Mesenchymal stem cell (in vitro differentiated cells and primary cell): ENCODE measurements at regions not wholly inside any gene's neighbourhood (a gene's known extent, or its start where the extent isn't known, plus 50 kb on each side); places are given as distances from the start of the nearest gene placed in this dataset.

Experiments used
- DNase-seq: peaks from one replicate; pipeline ENCODE4 v3.0.0-alpha.2; 2013
- H2AFZ ChIP-seq: one replicate; pipeline ENCODE4 v1.6.1; 2013; ENCODE audit warnings: low read depth, mild to moderate bottlenecking, control low read depth, inconsistent platforms, low read length, moderate library complexity
- H2AK5ac ChIP-seq: 2 replicates; pipeline ENCODE4 v1.6.1; 2013; ENCODE audit warnings: low read length, moderate library complexity, mild to moderate bottlenecking, inconsistent platforms; ENCODE audit not compliant: severe bottlenecking
- H2BK120ac ChIP-seq: one replicate; pipeline ENCODE4 v1.6.1; 2013; ENCODE audit warnings: low read depth, mild to moderate bottlenecking, inconsistent platforms, low read length, moderate library complexity
- H2BK12ac ChIP-seq, 2 experiments: one replicate each; pipeline ENCODE4 v1.6.1; 2013; ENCODE audit warnings: inconsistent platforms in 2 of 2, low read length in 2 of 2, mild to moderate bottlenecking in 2 of 2, moderate library complexity in 2 of 2, control low read depth in 1 of 2
- H2BK15ac ChIP-seq: one replicate; pipeline ENCODE4 v1.6.1; 2013; ENCODE audit warnings: mild to moderate bottlenecking, low read depth, inconsistent platforms; ENCODE audit not compliant: poor library complexity, severe bottlenecking
- H2BK5ac ChIP-seq: 2 replicates; pipeline ENCODE4 v1.6.1; 2013; ENCODE audit warnings: low read depth, mild to moderate bottlenecking, low read length, control low read depth, inconsistent platforms; ENCODE audit not compliant: poor library complexity, severe bottlenecking
- H3K14ac ChIP-seq, 2 experiments: one replicate each; pipeline ENCODE4 v1.6.1; 2013; ENCODE audit warnings: inconsistent platforms in 2 of 2, low read length in 2 of 2, control low read depth in 1 of 2, mild to moderate bottlenecking in 1 of 2, moderate library complexity in 1 of 2
- H3K18ac ChIP-seq, 2 experiments: one replicate each; pipeline ENCODE4 v1.6.1; 2013; ENCODE audit warnings: inconsistent platforms in 2 of 2, low read length in 2 of 2, control low read depth in 1 of 2, low read depth in 1 of 2, mild to moderate bottlenecking in 1 of 2
- H3K23ac ChIP-seq, 2 experiments: one replicate each; pipeline ENCODE4 v1.6.1; 2013; ENCODE audit warnings: inconsistent platforms in 2 of 2, low read length in 2 of 2, mild to moderate bottlenecking in 2 of 2, moderate library complexity in 2 of 2, control low read depth in 1 of 2
- H3K27ac ChIP-seq: 2 replicates; pipeline ENCODE4 v1.5.1; 2013; ENCODE audit warnings: mild to moderate bottlenecking, moderate library complexity, low read length, control low read depth, inconsistent platforms; ENCODE audit not compliant: poor library complexity, severe bottlenecking
- H3K27me3 ChIP-seq, 2 experiments: 2 replicates each; pipeline versions ENCODE4 v1.6.1 to v1.7.0; 2013; ENCODE audit warnings: low read length in 2 of 2, mild to moderate bottlenecking in 2 of 2, moderate library complexity in 2 of 2, control low read depth in 1 of 2, inconsistent platforms in 1 of 2; ENCODE audit not compliant: control insufficient read depth in 1 of 2, insufficient read depth in 1 of 2
- H3K36me3 ChIP-seq, 2 experiments: 2 replicates each; pipeline versions ENCODE4 v1.6.1 to v1.7.0; 2013; ENCODE audit warnings: low read length in 2 of 2, control low read depth in 1 of 2, inconsistent platforms in 1 of 2, low read depth in 1 of 2, mild to moderate bottlenecking in 1 of 2; ENCODE audit not compliant: insufficient read depth in 2 of 2, control insufficient read depth in 1 of 2
- H3K4ac ChIP-seq, 2 experiments: one replicate each; pipeline ENCODE4 v1.6.1; 2013; ENCODE audit warnings: inconsistent platforms in 2 of 2, low read length in 2 of 2, mild to moderate bottlenecking in 2 of 2, moderate library complexity in 2 of 2, control low read depth in 1 of 2, low read depth in 1 of 2
- H3K4me1 ChIP-seq: 2 replicates; pipeline ENCODE4 v1.6.1; 2013; ENCODE audit warnings: low read depth, low read length, control low read depth; ENCODE audit not compliant: control insufficient read depth, insufficient read depth
- H3K4me2 ChIP-seq: 2 replicates; pipeline ENCODE4 v1.6.1; 2013; ENCODE audit warnings: low read length, mild to moderate bottlenecking, inconsistent platforms; ENCODE audit not compliant: poor library complexity, severe bottlenecking
- H3K4me3 ChIP-seq, 2 experiments: 2 replicates each; pipeline versions ENCODE4 v1.5.1 to v1.7.0; 2013; ENCODE audit warnings: low read length in 2 of 2, mild to moderate bottlenecking in 2 of 2, control low read depth in 1 of 2, low read depth in 1 of 2; ENCODE audit not compliant: insufficient read depth in 1 of 2
- H3K79me1 ChIP-seq: replicated peaks from 2 replicates; pipeline ENCODE4 v1.6.1; 2013; ENCODE audit warnings: mild to moderate bottlenecking, control low read depth, low read length, inconsistent platforms; ENCODE audit not compliant: poor library complexity, severe bottlenecking
- H3K9ac ChIP-seq: 2 replicates; pipeline ENCODE4 v1.7.0; 2013; ENCODE audit warnings: mild to moderate bottlenecking, low read length, moderate library complexity
- H3K9me3 ChIP-seq: 2 replicates; pipeline ENCODE4 v1.7.0; 2013; ENCODE audit warnings: mild to moderate bottlenecking, low read length; ENCODE audit not compliant: control insufficient read depth
- H4K8ac ChIP-seq: one replicate; pipeline ENCODE4 v1.6.1; 2013; ENCODE audit warnings: inconsistent platforms, mild to moderate bottlenecking, low read length, moderate library complexity
- H4K91ac ChIP-seq: one replicate; pipeline ENCODE4 v1.6.1; 2013; ENCODE audit warnings: mild to moderate bottlenecking, low read length, inconsistent platforms
- WGBS: methylation state at CpG from one replicate; pipeline ENCODE4 v1.1.7; 2013; ENCODE audit warnings: mixed read lengths; 5-methylcytosine and 5-hydroxymethylcytosine counted together

DNA sequence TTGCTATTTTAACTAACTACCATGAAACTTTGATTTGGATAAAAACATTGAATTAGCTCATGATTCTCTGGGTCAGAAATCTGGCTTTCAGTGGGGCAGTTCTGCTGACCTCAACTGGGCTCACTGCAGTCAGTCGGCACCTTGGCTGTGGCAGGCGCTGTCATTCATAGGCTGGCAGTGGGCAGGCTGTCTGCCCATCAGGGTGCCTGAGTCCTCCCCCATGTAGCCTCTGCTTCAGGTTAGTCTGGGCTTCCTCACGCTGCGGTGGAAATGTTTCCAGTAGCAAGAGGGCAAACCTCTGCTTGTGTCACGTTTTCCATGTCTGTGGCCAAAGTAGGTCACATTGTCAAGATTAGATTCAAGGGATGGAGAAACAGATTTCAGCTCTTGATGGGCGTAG, 251.0 kb upstream of the TCF21 start:
- peak overlapping the region; percentile 36 to 98 for H3K4ac ChIP-seq
- H3K18ac ChIP-seq = peak overlapping the region; percentile 6 to 90
- no peak overlapping the region for H2BK120ac ChIP-seq
- H3K27ac ChIP-seq = no peak overlapping the region
- no peak overlapping the region for H2AK5ac ChIP-seq
- DNase-seq = no peak
- peak overlapping the region; percentile 88 for H2AFZ ChIP-seq
- peak overlapping the region; percentile 20 to 100 for H2BK12ac ChIP-seq
- no peaks in the 10 kb centered on the region for H3K36me3 ChIP-seq
- no peaks in the 10 kb centered on the region for H3K4me1 ChIP-seq
- H2BK5ac ChIP-seq = no peak overlapping the region
- H3K23ac ChIP-seq = peak overlapping the region in 1 of 2 experiments; percentile 72
- peak overlapping the region; percentile 5 for H3K9ac ChIP-seq
- no peak overlapping the region for H3K4me2 ChIP-seq
- no peaks in the 10 kb centered on the region for H3K27me3 ChIP-seq
- H4K91ac ChIP-seq = peak overlapping the region; percentile 53
- H4K8ac ChIP-seq = peak overlapping the region; percentile 5
- H3K14ac ChIP-seq = peak overlapping the region in 1 of 2 experiments; percentile 99
- 95% methylated on average over 6 of the region's 6 CpGs for WGBS
- no peaks in the 10 kb centered on the region for H3K79me1 ChIP-seq
- H3K4me3 ChIP-seq = no peak overlapping the region
- H3K9me3 ChIP-seq = no peaks in the 10 kb centered on the region
- no peak overlapping the region for H2BK15ac ChIP-seq

DNA sequence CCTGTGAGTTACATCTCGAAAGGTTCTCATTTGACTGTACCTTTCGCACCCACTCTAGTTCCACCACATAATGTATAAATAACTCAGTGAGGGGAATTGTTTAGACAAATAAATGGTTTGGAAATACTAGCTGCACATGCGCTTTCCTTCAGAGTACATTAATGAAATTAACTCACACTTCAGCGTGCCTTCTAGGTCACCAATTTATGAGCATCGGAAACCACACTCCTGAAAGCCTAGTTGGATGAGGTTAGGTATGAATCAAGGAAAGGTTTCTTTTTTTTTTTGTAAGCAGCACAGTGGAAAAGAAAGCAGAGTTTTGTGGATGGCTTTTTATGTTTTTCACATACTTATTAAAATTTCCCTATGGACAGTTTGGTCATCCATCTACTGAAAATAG, 247.8 kb upstream of the TCF21 start:
- H3K79me1 ChIP-seq = no peaks in the 10 kb centered on the region
- no peaks in the 10 kb centered on the region for H3K36me3 ChIP-seq
- H3K14ac ChIP-seq = no peak overlapping the region
- no peak overlapping the region for H3K4me3 ChIP-seq
- H3K4me2 ChIP-seq = no peak overlapping the region
- H2BK5ac ChIP-seq = no peak overlapping the region
- no peak overlapping the region for H3K18ac ChIP-seq
- no peak overlapping the region for H2BK120ac ChIP-seq
- H3K4me1 ChIP-seq = peaks cover 3% of the 10 kb centered on the region
- no peak overlapping the region for H2AK5ac ChIP-seq
- H3K9ac ChIP-seq = no peak overlapping the region
- WGBS = 81% methylated on average over 3 of the region's 5 CpGs
- no peak overlapping the region for H4K8ac ChIP-seq
- no peak overlapping the region for H4K91ac ChIP-seq
- H3K27me3 ChIP-seq = no peaks in the 10 kb centered on the region
- peak overlapping the region; percentile 28 for H3K27ac ChIP-seq
- no peak overlapping the region for H2AFZ ChIP-seq
- H3K4ac ChIP-seq = no peak overlapping the region
- no peaks in the 10 kb centered on the region for H3K9me3 ChIP-seq
- no peak overlapping the region for H2BK12ac ChIP-seq
- H3K23ac ChIP-seq = no peak overlapping the region
- H2BK15ac ChIP-seq = no peak overlapping the region
- peak; percentile 55 for DNase-seq

DNA sequence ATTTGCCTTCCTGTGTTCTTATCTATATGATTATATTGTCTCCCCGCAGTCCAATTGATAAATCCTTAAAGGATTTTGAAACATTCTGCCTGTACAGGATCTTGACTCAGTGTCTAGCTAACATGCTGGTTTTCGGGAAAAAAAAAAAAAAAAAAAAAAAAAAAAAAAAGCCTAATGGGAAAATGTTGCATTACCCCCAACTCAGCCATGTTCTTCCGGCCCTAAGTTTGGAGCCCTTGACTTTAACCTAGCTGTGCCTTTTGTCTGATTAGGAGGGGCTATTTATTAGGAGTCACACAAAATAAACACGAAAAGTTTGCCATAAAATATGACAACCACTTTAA, 244.4 kb upstream of the TCF21 start:
- WGBS = 45% methylated on average over 1 of the region's 4 CpGs
- H3K9ac ChIP-seq = no peak overlapping the region
- DNase-seq = peak; percentile 84
- H2BK15ac ChIP-seq = no peak overlapping the region
- H2AFZ ChIP-seq = no peak overlapping the region
- no peak overlapping the region for H3K4me2 ChIP-seq
- H3K9me3 ChIP-seq = no peaks in the 10 kb centered on the region
- no peak overlapping the region for H3K14ac ChIP-seq
- no peaks in the 10 kb centered on the region for H3K79me1 ChIP-seq
- H3K23ac ChIP-seq = no peak overlapping the region
- H3K27ac ChIP-seq = peak overlapping the region; percentile 83
- H3K4me3 ChIP-seq = no peak overlapping the region
- no peak overlapping the region for H4K91ac ChIP-seq
- no peaks in the 10 kb centered on the region for H3K36me3 ChIP-seq
- H2BK120ac ChIP-seq = no peak overlapping the region
- no peaks in the 10 kb centered on the region for H3K27me3 ChIP-seq
- no peak overlapping the region for H4K8ac ChIP-seq
- H2BK12ac ChIP-seq = no peak overlapping the region
- H2AK5ac ChIP-seq = no peak overlapping the region
- H3K4ac ChIP-seq = no peak overlapping the region
- H3K18ac ChIP-seq = no peak overlapping the region
- H3K4me1 ChIP-seq = peaks cover 7% of the 10 kb centered on the region
- no peak overlapping the region for H2BK5ac ChIP-seq

DNA sequence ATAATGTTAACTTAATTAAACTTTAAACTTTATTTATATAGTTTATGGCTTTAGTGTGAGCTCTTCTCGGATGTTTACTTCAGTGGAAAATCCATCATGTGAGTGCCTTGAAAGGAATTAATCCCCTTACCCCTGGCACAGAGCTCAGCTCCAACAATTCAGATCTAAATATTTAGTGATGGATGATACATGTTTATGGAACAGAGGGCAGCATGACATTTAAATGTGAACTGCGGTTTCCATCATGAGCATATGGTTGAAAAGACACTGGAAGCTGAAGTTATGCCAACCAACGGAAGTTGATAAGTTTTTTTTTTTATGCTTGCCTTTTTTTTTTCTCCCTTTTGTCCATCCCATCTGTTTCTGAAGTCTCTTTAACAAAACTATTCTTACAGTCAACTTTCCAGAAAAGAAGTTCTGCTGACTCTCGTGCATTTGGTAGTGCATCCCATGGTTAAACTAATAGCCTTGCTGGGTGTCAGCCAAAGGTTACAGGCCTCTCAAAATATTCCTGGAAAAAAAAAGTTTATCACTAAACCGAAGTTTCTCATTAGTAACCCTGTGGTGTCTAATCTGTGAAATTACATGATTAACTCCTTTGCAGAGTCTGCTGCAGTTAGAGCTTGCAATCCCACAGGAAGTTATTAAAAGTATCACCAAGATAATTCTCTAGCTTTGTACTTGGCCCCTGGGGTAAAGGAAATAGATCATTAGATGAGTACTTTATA, 243.9 kb upstream of the TCF21 start:
- Histone ChIP-seq H2AFZ (no peak overlapping the region), H2BK15ac (no peak overlapping the region), H3K9ac (peak overlapping the region; percentile 53), H2BK5ac (no peak overlapping the region), H3K9me3 (no peaks in the 10 kb centered on the region), H3K4me1 (peaks cover 7% of the 10 kb centered on the region), H2BK120ac (no peak overlapping the region), H3K4me2 (no peak overlapping the region), H3K18ac (no peak overlapping the region), H3K4me3 (no peak overlapping the region), H3K36me3 (no peaks in the 10 kb centered on the region), H4K8ac (no peak overlapping the region), H4K91ac (no peak overlapping the region), H2AK5ac (no peak overlapping the region), H3K27ac (peak overlapping the region; percentile 83), H3K14ac (no peak overlapping the region), H3K79me1 (no peaks in the 10 kb centered on the region), H3K4ac (no peak overlapping the region), H3K27me3 (no peaks in the 10 kb centered on the region), H3K23ac (no peak overlapping the region), H2BK12ac (no peak overlapping the region)
- peak; percentile 89 for DNase-seq
- WGBS = 11% methylated on average over 3 of the region's 5 CpGs
